ENCODE measurements at regions not wholly inside any gene's neighbourhood (a gene's known extent, or its start where the extent isn't known, plus 50 kb on each side); places are given as distances from the start of the nearest gene placed in this dataset.

DNA sequence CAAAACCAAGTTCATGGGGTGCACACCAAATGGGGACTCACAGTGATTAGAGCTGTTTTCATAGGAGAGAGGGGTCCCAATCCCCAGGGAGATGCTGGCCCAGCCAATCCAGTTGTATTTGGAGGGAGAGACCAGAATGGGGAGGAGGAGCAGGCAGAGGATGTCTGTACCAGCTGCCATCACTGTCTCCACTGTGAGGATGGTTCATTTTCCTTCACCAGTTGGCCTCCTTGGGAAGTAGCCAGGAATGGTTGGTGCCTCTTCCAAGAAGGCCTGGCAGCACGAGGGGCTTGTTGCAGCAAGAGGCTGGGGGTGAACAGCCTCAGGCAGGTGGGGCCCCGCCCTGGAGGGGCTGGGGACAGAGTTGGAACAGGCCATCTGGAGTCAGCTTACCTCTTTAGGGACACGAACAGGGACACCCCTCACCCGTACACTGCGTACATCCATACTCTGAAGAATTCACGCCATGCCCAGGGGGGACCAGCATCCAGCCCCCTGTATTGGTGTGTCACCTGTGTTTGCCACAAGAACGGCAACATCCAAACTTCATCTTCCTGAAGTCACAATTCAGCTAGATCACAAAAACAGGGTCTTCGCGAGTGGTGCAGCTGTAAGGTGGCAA lies 161.7 kb upstream of the ZNF236 start:
- no peak for TF ChIP-seq POLR2A (IDR thresholded peaks at IDR 0.05; ENCODE audit: low read length)
- TF ChIP-seq GATA1 (IDR thresholded peaks at IDR 0.05; ENCODE audit: low read depth, low read length): no peak
